SH-SY5Y (cell line): ENCODE measurements at regions not wholly inside any gene's neighbourhood (a gene's known extent, or its start where the extent isn't known, plus 50 kb on each side); places are given as distances from the start of the nearest gene placed in this dataset.

ENCODE experiments used
- GATA2 ChIP-seq: IDR thresholded peaks from 2 replicates; pipeline ENCODE4 v1.6.1; 2011; ENCODE audit warnings: mild to moderate bottlenecking, low read depth, low read length
- GATA3 ChIP-seq: IDR thresholded peaks from 2 replicates; pipeline ENCODE4 v1.6.1; 2011; ENCODE audit warnings: low read depth, mild to moderate bottlenecking, low read length, moderate library complexity

DNA sequence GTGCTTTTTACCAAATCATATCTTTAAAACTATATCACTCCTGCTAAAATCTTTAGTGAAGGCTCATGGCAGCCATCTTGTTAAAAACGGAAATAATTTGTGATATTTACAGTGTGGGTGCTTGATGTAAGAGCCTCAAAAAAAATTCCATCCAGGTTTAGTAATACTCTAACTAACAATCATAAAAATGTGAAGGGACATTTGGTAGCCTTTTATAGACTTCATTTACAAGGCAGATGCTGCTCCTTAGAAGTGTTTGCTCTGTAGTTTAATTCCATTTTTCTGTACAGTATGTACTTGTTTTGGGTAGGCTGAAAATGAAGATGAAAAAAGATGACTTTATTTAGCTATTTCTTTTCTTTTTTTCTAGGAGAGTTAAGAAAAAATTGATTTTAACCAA is 525.0 kb downstream of the ZEB2 start:
- no peak for TF ChIP-seq GATA2
- TF ChIP-seq GATA3 = no peak
